ENCODE measurements at regions not wholly inside any gene's neighbourhood (a gene's known extent, or its start where the extent isn't known, plus 50 kb on each side); places are given as distances from the start of the nearest gene placed in this dataset.
"Not testable (repeated sequence)": the region's sequence is repeated elsewhere in the genome, so short reads cannot be mapped to it uniquely, and the experiment has no call there.

DNA sequence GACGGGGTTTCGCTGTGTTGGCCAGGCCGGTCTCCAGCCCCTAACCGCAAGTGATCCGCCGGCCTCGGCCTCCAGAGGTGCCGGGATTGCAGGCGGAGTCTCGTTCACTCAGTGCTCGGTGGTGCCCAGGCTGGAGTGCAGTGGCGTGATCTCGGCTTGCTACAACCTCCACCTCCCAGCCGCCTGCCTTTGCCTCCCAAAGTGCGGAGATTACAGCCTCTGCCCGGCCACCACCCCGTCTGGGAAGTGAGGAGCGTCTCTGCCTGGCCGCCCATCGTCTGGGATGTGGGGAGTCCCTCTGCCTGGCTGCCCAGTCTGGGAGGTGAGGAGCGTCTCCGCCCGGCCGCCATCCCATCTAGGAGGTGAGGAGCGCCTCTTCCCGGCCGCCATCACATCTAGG is 68.3 kb upstream of the ALDH1B1 start:
- not testable (repeated sequence) for TF ChIP-seq EZH2 (IDR thresholded peaks at IDR 0.05; ENCODE audit: low read length, unreplicated experiment); EZH2phosphoT487 (IDR thresholded peaks at IDR 0.05; ENCODE audit: borderline replicate concordance, low read length)
- TF ChIP-seq, protein P1, sequence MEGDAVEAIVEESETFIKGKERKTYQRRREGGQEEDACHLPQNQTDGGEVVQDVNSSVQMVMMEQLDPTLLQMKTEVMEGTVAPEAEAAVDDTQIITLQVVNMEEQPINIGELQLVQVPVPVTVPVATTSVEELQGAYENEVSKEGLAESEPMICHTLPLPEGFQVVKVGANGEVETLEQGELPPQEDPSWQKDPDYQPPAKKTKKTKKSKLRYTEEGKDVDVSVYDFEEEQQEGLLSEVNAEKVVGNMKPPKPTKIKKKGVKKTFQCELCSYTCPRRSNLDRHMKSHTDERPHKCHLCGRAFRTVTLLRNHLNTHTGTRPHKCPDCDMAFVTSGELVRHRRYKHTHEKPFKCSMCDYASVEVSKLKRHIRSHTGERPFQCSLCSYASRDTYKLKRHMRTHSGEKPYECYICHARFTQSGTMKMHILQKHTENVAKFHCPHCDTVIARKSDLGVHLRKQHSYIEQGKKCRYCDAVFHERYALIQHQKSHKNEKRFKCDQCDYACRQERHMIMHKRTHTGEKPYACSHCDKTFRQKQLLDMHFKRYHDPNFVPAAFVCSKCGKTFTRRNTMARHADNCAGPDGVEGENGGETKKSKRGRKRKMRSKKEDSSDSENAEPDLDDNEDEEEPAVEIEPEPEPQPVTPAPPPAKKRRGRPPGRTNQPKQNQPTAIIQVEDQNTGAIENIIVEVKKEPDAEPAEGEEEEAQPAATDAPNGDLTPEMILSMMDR (conservative IDR thresholded peaks at IDR 0.05; ENCODE audit: low read depth, low read length) = not testable (repeated sequence)

Data from PC-3 (cell line).